Testis (tissue), 2 donors: ENCODE measurements at regions not wholly inside any gene's neighbourhood (a gene's known extent, or its start where the extent isn't known, plus 50 kb on each side); places are given as distances from the start of the nearest gene placed in this dataset.

ENCODE experiments used
- CTCF ChIP-seq, 3 experiments: fragments of 450-650 bp in 2 of 3; fragments of 200-600 bp in 1 of 3; sonication (generic) in 1 of 3; IDR thresholded peaks; one replicate each; pipeline ENCODE4 v1.5.1; 2016 to 2019; ENCODE audit warnings: antibody characterized with exemption in 3 of 3, mild to moderate bottlenecking in 2 of 3, moderate library complexity in 1 of 3
- POLR2A ChIP-seq: fragments of 450-650 bp; IDR thresholded peaks from one replicate; pipeline ENCODE4 v1.6.1; 2017; ENCODE audit warnings: antibody characterized with exemption, mild to moderate bottlenecking, moderate library complexity

GRCh38 chr1:18575620-18576019 is 55.0 kb upstream of the PAX7 start:
- TF ChIP-seq CTCF (IDR thresholded peaks at IDR 0.05): peak; percentile 41 to 79 (median 70)
- TF ChIP-seq POLR2A: no peak
